Endometrial microvascular endothelial cells (primary cell): ENCODE measurements at regions not wholly inside any gene's neighbourhood (a gene's known extent, or its start where the extent isn't known, plus 50 kb on each side); places are given as distances from the start of the nearest gene placed in this dataset.

ENCODE experiments used
- in situ Hi-C: cut with HindIII; loops from 2 replicates; pipeline ENCODE4 v1.10.0; 2017; ENCODE audit warnings: low sequenced_read_pairs, low pct_unique_long_range_greater_than_20kb; ENCODE audit errors: inconsistent ontology term

- in situ Hi-C loops = no loop called here
These were observed 509.6 kb upstream of the DIPK2B start for GRCh38 chrX:45710081-45710801.

GRCh38 chrX:45709381-45709780, 508.7 kb upstream of the DIPK2B start:
- in situ Hi-C loops = no loop called here

GRCh38 chrX:45699158-45699557, 498.5 kb upstream of the DIPK2B start:
- in situ Hi-C loops = no loop called here

GRCh38 chrX:45697591-45697990, 496.9 kb upstream of the DIPK2B start:
- in situ Hi-C loops = no loop called here

GRCh38 chrX:45696736-45697135, 496.1 kb upstream of the DIPK2B start:
- in situ Hi-C loops = no loop called here

GRCh38 chrX:45689971-45690370, 489.3 kb upstream of the DIPK2B start:
- in situ Hi-C loops = no loop called here

DNA sequence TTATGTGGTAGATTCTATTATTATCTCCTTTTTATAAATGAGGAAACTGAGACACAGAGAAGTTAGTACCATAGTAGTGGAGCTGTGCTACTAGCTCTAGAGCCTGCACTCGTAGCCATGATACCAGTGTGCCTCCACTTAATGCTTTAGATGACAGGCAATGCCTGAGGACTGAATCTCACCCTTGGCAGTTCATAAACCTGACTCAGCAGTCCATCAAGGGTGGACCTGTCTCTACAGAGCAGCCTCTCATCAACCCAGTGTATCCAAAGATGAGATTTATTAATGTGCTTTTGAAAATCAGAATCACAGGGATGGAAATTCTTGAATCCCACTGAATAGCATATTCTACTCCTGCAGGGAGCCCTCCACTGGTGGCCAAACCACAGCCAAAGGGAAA, 483.2 kb upstream of the DIPK2B start:
- in situ Hi-C loops = no loop called here

- in situ Hi-C loops = no loop called here
These were observed 481.2 kb upstream of the DIPK2B start for GRCh38 chrX:45681891-45682290.

- in situ Hi-C loops = no loop called here
These were observed 469.2 kb upstream of the DIPK2B start for GRCh38 chrX:45669715-45670340.

DNA sequence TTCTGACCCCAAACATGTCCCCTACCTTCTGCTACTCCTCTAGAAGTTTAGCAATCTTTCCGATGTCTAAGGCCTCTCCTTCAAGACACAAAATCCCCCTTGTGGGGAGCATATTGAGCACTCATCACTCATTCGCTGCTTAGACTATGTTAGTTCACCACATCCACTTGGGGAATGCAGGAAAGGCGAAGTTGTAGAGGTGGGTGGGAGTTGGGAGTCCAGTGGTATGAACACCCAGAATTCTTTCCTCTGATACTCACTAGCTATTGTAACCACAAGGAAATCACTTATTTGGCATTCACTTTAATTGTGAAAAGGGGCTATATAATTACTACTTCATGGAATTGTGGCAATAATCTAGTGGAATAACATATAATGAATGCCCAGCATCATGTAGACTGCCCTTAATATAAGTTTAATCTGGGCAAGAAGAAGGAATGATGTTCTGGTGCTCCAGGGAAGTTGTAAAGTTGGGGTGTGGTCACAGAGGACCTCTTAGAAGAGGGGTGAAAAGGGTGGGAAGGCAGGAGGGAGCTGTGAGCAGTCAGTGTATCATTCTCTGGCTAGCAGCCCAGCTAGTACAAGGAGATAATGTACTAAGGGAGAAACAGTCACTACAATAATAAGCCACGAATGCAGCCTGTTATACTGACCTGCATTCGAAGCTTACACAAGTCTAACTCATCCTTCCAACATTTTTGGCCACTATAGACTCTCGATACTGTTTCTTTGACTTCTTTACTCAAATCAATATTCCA, 468.2 kb upstream of the DIPK2B start:
- in situ Hi-C loops = no loop called here

GRCh38 chrX:45667666-45668065, 467.0 kb upstream of the DIPK2B start:
- in situ Hi-C loops = no loop called here

GRCh38 chrX:45664727-45665290, 464.1 kb upstream of the DIPK2B start:
- in situ Hi-C loops = no loop called here

GRCh38 chrX:45660477-45660876, 459.8 kb upstream of the DIPK2B start:
- in situ Hi-C loops = no loop called here

DNA sequence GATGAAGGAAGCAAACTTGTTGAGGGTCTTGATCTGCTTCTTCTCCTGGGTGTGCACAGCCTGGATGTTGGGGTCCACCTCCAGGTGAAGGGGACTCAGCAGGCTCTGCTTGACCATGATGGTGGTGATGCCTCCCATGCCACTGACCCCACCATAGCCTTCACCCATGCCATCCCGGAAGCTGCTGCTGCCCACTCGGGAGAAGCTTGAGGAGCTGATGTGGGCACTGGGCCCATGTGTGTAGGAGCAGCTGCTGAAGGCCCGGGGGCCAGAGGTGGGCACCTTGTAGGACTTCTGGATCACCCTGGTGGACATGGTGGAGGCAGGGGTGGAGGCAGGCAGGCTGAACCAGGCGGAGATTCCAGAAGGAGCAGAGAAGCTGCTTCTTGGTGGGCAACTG, 432.7 kb upstream of the DIPK2B start:
- in situ Hi-C loops = no loop called here

GRCh38 chrX:45632506-45632905, 431.8 kb upstream of the DIPK2B start:
- in situ Hi-C loops = no loop called here

DNA sequence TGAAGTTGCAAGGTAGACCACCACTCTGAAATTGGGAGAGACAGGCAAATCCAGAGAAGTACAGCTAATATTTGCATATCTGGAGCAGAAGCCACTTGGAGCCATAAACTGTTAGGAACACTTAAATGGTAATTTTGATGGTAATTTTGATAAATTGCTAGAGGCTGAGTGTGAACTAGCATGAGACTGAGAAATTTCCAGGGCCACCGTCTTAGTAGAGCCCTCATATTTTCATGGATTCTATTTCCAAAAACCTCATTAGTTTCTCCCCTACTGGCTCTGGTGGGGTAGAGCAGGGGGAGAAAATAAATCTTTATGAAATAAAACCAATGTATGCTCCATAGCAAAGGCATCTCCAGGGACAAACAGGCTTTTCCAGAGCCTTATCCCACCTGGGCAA, 429.4 kb upstream of the DIPK2B start:
- in situ Hi-C loops = no loop called here

DNA sequence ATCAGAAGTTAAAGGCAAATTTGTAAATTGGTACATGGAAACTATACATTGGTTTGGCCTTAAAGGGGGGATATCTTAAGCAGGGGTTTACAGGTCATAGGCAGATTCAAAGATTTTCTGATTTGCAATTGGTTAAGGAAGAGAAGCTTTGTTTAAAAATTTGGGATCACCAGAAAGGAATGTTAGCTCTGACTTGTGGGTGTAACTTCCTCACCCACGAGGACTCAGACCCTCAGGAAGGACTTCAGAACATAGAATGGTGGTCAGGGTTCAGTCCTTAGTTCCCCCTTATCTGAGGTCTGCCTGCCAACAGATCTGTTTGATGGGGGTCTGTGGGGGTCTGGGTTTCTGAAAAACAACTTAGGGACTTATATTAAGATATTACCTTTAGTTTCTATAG, 427.4 kb upstream of the DIPK2B start:
- in situ Hi-C loops = no loop called here

DNA sequence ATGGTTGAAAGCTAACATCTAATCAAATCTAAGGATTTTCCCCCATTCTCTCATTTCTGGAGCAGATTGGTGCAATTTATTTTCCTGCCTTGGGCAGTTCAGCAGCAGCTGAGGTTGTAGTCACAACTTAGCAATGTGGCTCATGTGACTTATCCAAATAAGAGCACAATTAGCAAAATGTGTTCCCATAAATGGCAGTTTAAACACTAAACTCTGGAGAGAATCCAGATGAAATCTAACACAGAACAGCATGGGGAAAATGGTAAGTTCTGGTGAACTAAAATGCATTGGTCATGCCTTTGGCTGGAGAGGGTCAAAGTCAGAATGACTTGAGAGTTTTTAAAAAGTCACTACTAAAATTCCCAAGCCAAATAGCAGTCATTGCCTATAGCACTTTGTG, 422.6 kb upstream of the DIPK2B start:
- in situ Hi-C loops = no loop called here

DNA sequence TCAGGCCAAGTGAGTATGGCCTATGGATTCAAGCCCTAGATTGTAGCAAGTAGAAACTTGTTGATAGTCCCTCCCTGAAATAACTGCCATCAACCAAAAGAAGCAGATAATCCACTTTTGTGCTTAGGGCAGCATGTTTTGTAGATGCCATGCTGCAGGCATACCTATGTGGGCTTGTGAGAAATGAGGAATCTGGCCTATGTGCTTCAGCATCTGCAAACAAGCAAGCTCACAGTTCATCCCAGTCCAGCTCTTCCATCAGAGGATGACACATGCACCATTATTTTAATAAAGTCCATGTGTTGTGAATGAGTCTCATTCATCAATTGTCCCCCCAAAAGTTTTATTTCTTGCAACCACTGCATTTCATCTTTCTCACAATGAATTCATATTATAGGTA, 421.9 kb upstream of the DIPK2B start:
- in situ Hi-C loops = no loop called here

- in situ Hi-C loops = no loop called here
These were observed 421.4 kb upstream of the DIPK2B start for GRCh38 chrX:45622042-45622423.
